Activated CD4-positive, CD25-positive, alpha-beta regulatory T cell treated with anti-CD3 and anti-CD28 coated beads, Interleukin-2, amount 50 U/mL, for 24 hours (primary cell): ENCODE measurements at regions not wholly inside any gene's neighbourhood (a gene's known extent, or its start where the extent isn't known, plus 50 kb on each side); places are given as distances from the start of the nearest gene placed in this dataset.
"Not testable (repeated sequence)": the region's sequence is repeated elsewhere in the genome, so short reads cannot be mapped to it uniquely, and the experiment has no call there.

Experiments
- ATAC-seq, 2 donors: fragments of 150-1000 bp; cut with Tn5 transposase; one replicate each; pipeline ENCODE4 v1.10.0; 2021; ENCODE audit warnings: mild to moderate bottlenecking in 1 of 2, moderate library complexity in 1 of 2

- peak; percentile 63 to 66 for ATAC-seq
Observed at GRCh38 chr2:106249157-106249828, 55.2 kb upstream of the UXS1 start.

GRCh38 chr2:106248548-106249151, 54.5 kb upstream of the UXS1 start:
- ATAC-seq = not testable (repeated sequence)
